ENCODE measurements at regions not wholly inside any gene's neighbourhood (a gene's known extent, or its start where the extent isn't known, plus 50 kb on each side); places are given as distances from the start of the nearest gene placed in this dataset.
A peak's percentile ranks its signal among the peaks of the same experiment; 100 is the strongest.

DNA sequence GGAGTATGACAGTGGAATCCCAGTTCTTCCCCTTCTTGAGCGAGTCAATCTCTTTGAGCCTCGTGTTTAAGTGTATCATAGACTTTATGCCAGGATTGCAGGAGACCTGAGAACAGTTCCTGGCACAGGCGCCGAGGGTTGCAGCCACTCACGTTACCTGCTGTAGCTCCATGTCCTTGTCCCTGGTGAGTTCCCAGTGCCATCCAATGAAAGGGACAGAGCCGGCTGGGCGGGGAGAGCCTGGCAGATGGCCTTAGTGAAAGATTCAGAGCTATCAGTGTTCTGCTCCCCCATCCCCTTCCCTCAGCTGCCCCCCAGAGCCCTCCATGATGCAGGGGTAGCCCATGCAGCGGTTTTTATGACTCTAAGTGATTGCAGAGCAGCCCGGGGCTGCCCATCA, 554.0 kb downstream of the BNC2 start:
- H3K4me1 Mint-ChIP-seq = peaks cover 0 to 11% of the 10 kb centered on the region in 2 experiments; a peak in 2 of 4 replicates
- no peaks in the 10 kb centered on the region for H4K20me1 ChIP-seq (ENCODE audit: control insufficient read depth, insufficient read depth, insufficient read length)
- no peak overlapping the region for H3K4me3 Mint-ChIP-seq
- H2BK15ac ChIP-seq (ENCODE audit: low read depth, low read length) = no peak overlapping the region
- peaks cover 2% of the 10 kb centered on the region for H3K27me3 Mint-ChIP-seq (ENCODE audit: low read depth)
- H3K9me3 ChIP-seq (ENCODE audit: control insufficient read depth, low read depth, low read length) = no peaks in the 10 kb centered on the region
- H2BK20ac ChIP-seq (ENCODE audit: low read depth, low read length, poor library complexity, severe bottlenecking) = no peak overlapping the region
- no peaks in the 10 kb centered on the region for H3K79me1 ChIP-seq (ENCODE audit: insufficient read depth, low read depth, low read length, poor library complexity, severe bottlenecking)
- no peaks in the 10 kb centered on the region for H3K23me2 ChIP-seq (ENCODE audit: insufficient read length, low read depth, low read length, poor library complexity, severe bottlenecking)
- H3K27ac Mint-ChIP-seq = no peak overlapping the region
- H3K79me2 ChIP-seq (ENCODE audit: insufficient read depth, low read length) = no peaks in the 10 kb centered on the region
- no CpG with 5 or more reads among the region's 9 CpGs for whole genome bisulfite sequencing (ENCODE audit: extremely low coverage, insufficient read length, low lambda C conversion rate)
- no peak overlapping the region for H4K8ac ChIP-seq (replicated peaks; ENCODE audit: insufficient read length, low read depth, low read length)
- no peak overlapping the region for H2BK5ac ChIP-seq (ENCODE audit: insufficient read length, low read length)
- H3K9ac ChIP-seq (ENCODE audit: extremely low read depth, insufficient read length, low read length) = no peak overlapping the region
- no peaks in the 10 kb centered on the region for H3K27me3 ChIP-seq (ENCODE audit: insufficient read depth, low read length)
- H4K5ac ChIP-seq (ENCODE audit: insufficient read length, low read depth, low read length) = no peak overlapping the region
- H3K4ac ChIP-seq (ENCODE audit: low read depth, low read length) = no peak overlapping the region
- no peak overlapping the region for H2AK5ac ChIP-seq (ENCODE audit: insufficient read length, low read length)
- no peak overlapping the region for H3K56ac ChIP-seq (ENCODE audit: insufficient read length, low read depth, low read length)
- TF ChIP-seq, protein P1, sequence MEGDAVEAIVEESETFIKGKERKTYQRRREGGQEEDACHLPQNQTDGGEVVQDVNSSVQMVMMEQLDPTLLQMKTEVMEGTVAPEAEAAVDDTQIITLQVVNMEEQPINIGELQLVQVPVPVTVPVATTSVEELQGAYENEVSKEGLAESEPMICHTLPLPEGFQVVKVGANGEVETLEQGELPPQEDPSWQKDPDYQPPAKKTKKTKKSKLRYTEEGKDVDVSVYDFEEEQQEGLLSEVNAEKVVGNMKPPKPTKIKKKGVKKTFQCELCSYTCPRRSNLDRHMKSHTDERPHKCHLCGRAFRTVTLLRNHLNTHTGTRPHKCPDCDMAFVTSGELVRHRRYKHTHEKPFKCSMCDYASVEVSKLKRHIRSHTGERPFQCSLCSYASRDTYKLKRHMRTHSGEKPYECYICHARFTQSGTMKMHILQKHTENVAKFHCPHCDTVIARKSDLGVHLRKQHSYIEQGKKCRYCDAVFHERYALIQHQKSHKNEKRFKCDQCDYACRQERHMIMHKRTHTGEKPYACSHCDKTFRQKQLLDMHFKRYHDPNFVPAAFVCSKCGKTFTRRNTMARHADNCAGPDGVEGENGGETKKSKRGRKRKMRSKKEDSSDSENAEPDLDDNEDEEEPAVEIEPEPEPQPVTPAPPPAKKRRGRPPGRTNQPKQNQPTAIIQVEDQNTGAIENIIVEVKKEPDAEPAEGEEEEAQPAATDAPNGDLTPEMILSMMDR (conservative IDR thresholded peaks at IDR 0.05) = no peak
- H4K91ac ChIP-seq (ENCODE audit: insufficient read length, low read depth, low read length) = no peak overlapping the region
- no peak overlapping the region for H3K23ac ChIP-seq (ENCODE audit: insufficient read length, low read depth, low read length)
- no peaks in the 10 kb centered on the region for H3K4me1 ChIP-seq (ENCODE audit: insufficient read depth, low read length)
- no peak overlapping the region for H2BK12ac ChIP-seq (ENCODE audit: insufficient read length, low read depth, low read length)
- H2AFZ ChIP-seq (ENCODE audit: low read length) = no peak overlapping the region
- no peak overlapping the region for H3K18ac ChIP-seq (ENCODE audit: insufficient read length, low read depth, low read length)
- no peak overlapping the region for H3K14ac ChIP-seq (ENCODE audit: insufficient read depth, low read length)
- peaks cover 0 to 2% (median 0%) of the 10 kb centered on the region in 3 experiments; a peak in 2 of 7 replicates for H3K36me3 Mint-ChIP-seq (ENCODE audit: insufficient read depth in 1 of 3, low read depth in 3 of 3)
- no peak overlapping the region for H3T11ph ChIP-seq (ENCODE audit: low read length)
- no peak overlapping the region for H3K27ac ChIP-seq (ENCODE audit: insufficient read length, low read depth, low read length)
- peak; percentile 23 for DNase-seq
- H2BK120ac ChIP-seq (ENCODE audit: low read depth, low read length, poor library complexity, severe bottlenecking) = no peak overlapping the region
- H3K9me3 Mint-ChIP-seq = peaks cover 0 to 2% of the 10 kb centered on the region in 2 experiments; a peak in 2 of 5 replicates
- no peak overlapping the region for H3K4me2 ChIP-seq (ENCODE audit: insufficient read depth, insufficient read length, low read length)
